ENCODE measurements at regions not wholly inside any gene's neighbourhood (a gene's known extent, or its start where the extent isn't known, plus 50 kb on each side); places are given as distances from the start of the nearest gene placed in this dataset.
"Not testable (repeated sequence)": the region's sequence is repeated elsewhere in the genome, so short reads cannot be mapped to it uniquely, and the experiment has no call there.

DNA sequence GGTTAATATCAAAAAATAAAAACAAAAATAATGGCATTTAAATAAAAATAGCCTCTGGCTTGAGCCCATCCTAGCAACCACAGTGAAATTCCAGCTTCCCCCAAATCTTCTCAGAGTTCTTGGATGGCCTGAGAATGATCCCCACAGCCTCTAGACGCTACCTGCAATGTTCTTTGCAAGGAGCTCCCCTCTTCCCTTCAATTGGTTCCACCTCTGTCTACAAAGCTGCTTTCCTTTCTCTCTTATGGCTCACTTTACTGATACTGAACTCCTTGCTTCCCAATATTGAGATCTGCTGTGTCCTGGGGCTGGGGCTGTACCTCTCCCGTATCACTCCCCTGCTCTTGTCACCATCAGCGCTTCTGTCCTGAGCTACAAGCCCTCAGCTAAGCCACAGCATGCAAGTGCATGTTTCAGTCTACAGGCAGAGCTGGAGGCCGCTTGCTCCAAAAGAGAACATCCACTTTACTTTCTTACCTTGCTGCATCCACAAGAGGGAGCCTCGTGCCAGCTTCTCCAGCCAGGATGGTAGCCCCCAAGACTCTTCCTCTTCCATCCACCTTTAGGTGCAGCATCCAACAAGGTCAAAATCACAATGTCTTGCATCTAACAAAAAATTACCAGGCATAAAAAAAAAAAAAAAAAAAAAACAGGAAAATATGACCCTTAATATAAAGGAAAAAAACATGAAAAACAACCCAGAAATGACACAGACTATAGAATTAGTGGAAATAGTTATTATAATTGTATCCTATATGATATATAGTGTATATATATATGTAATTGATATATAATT, 57.4 kb upstream of the PRSS3 start:
- Histone ChIP-seq H3K4me3 (ENCODE audit: extremely low read depth, insufficient read depth, low read length, poor library complexity, severe bottlenecking) (no peak overlapping the region), H3K4me1 (ENCODE audit: control insufficient read depth, insufficient read depth, low read length, poor library complexity, severe bottlenecking) (no peaks in the 10 kb centered on the region), H3K36me3 (ENCODE audit: control insufficient read depth, insufficient read depth, low read length) (no peaks in the 10 kb centered on the region), H3K9me3 (ENCODE audit: control insufficient read depth, low read length) (no peaks in the 10 kb centered on the region), H3K27ac (ENCODE audit: low read depth, low read length, severe bottlenecking) (no peak overlapping the region)
- 6 to 35% methylated on average over 2 to 3 of the region's 5 CpGs for WGBS, 2 experiments (ENCODE audit: insufficient coverage in 2 of 2)

GRCh38 chr9:33739398-33739797, 56.0 kb upstream of the PRSS3 start:
- H3K4me1 ChIP-seq (ENCODE audit: control insufficient read depth, insufficient read depth, low read length, poor library complexity, severe bottlenecking), result no peaks in the 10 kb centered on the region
- no peaks in the 10 kb centered on the region for H3K9me3 ChIP-seq (ENCODE audit: control insufficient read depth, low read length)

DNA sequence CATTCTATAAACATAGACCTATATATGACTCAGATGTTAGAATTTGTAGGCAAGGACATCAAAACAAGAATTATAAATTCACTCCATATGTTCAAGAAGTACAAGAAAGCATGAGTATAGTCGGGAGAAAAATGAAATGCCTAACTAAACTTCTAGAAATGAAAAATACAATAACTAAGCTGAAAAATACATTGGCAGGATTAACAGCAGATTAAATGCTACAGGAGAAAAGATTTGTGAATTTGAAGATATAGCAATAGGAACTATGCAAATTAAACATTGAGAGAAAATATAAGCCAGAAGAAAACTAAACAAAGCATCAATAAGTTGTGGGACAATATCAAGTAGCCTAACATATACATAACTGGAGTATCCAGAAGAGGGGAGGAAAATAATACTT, 55.3 kb upstream of the PRSS3 start:
- Histone ChIP-seq H3K36me3 (ENCODE audit: control insufficient read depth, insufficient read depth, low read length) (no peaks in the 10 kb centered on the region), H3K27ac (ENCODE audit: low read depth, low read length, severe bottlenecking) (no peak overlapping the region), H3K4me3 (ENCODE audit: extremely low read depth, insufficient read depth, low read length, poor library complexity, severe bottlenecking) (no peak overlapping the region), H3K4me1 (ENCODE audit: control insufficient read depth, insufficient read depth, low read length, poor library complexity, severe bottlenecking) (no peaks in the 10 kb centered on the region), H3K9me3 (ENCODE audit: control insufficient read depth, low read length) (no peaks in the 10 kb centered on the region)
- no CpG with 5 or more reads among the region's 1 CpG for WGBS, 2 experiments (ENCODE audit: insufficient coverage in 2 of 2)

More at GRCh38 chr9:33739398-33739797, 56.0 kb upstream of the PRSS3 start:
- no peaks in the 10 kb centered on the region for H3K36me3 ChIP-seq (ENCODE audit: control insufficient read depth, insufficient read depth, low read length)
- H3K4me3 ChIP-seq (ENCODE audit: extremely low read depth, insufficient read depth, low read length, poor library complexity, severe bottlenecking), result no peak overlapping the region
- no peak overlapping the region for H3K27ac ChIP-seq (ENCODE audit: low read depth, low read length, severe bottlenecking)

GRCh38 chr9:33740958-33741357, 54.4 kb upstream of the PRSS3 start:
- not testable (repeated sequence) for H3K9me3 ChIP-seq (ENCODE audit: control insufficient read depth, low read length); H3K36me3 ChIP-seq (ENCODE audit: control insufficient read depth, insufficient read depth, low read length); H3K4me3 ChIP-seq (ENCODE audit: extremely low read depth, insufficient read depth, low read length, poor library complexity, severe bottlenecking); H3K4me1 ChIP-seq (ENCODE audit: control insufficient read depth, insufficient read depth, low read length, poor library complexity, severe bottlenecking); H3K27ac ChIP-seq (ENCODE audit: low read depth, low read length, severe bottlenecking)
- WGBS, 2 experiments (ENCODE audit: insufficient coverage in 2 of 2), result 50 to 80% methylated on average over 1 of the region's 1 CpG

DNA sequence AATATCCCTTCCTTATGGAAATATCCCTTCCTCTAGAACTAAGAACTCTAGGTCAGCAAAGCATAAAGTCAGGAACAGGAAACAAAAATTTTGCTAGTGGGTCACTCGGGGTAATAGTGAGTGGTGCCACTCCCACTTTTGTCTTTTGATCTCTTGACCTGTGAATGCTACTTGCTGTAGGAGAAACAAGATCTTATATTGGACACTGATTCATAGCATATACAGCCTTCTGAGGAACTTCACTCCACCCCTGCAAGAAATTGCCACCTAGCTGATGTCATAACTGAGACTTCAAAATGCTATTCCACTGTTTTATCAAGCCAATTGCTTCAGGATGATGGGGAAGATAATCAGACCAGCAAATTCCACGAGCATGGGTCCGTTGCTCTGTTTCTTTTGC, 53.3 kb upstream of the PRSS3 start:
- no peak overlapping the region for H3K4me3 ChIP-seq (ENCODE audit: extremely low read depth, insufficient read depth, low read length, poor library complexity, severe bottlenecking)
- 70 to 100% methylated on average over 1 to 3 of the region's 3 CpGs for WGBS, 2 experiments (ENCODE audit: insufficient coverage in 2 of 2)
- H3K9me3 ChIP-seq (ENCODE audit: control insufficient read depth, low read length), result no peaks in the 10 kb centered on the region
- no peaks in the 10 kb centered on the region for H3K36me3 ChIP-seq (ENCODE audit: control insufficient read depth, insufficient read depth, low read length)
- H3K27ac ChIP-seq (ENCODE audit: low read depth, low read length, severe bottlenecking), result no peak overlapping the region
- H3K4me1 ChIP-seq (ENCODE audit: control insufficient read depth, insufficient read depth, low read length, poor library complexity, severe bottlenecking), result no peaks in the 10 kb centered on the region

DNA sequence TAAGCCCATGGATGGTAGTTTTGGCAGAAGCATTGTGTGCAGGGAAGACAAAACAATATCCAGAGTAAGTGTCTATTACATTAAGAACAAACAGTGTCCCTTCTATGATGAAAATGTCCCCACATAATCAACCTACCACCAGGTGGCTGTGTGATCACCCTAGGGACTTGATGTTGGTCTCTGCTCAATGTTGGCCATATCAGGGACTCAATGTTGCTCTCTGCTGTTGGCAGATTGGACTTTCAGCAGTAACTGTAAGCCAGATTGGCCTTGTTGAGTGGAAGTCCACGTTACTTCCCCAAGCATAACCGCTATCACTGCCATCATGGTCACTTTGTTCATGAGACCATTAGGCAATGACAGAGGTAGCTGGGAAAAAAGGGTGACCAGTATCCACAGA, 52.8 kb upstream of the PRSS3 start:
- H3K4me1 ChIP-seq (ENCODE audit: control insufficient read depth, insufficient read depth, low read length, poor library complexity, severe bottlenecking), result no peaks in the 10 kb centered on the region
- no peak overlapping the region for H3K4me3 ChIP-seq (ENCODE audit: extremely low read depth, insufficient read depth, low read length, poor library complexity, severe bottlenecking)
- 94% methylated on average over 2 of the region's 2 CpGs for WGBS, 2 experiments (ENCODE audit: insufficient coverage in 2 of 2)
- no peaks in the 10 kb centered on the region for H3K36me3 ChIP-seq (ENCODE audit: control insufficient read depth, insufficient read depth, low read length)
- H3K27ac ChIP-seq (ENCODE audit: low read depth, low read length, severe bottlenecking), result no peak overlapping the region
- H3K9me3 ChIP-seq (ENCODE audit: control insufficient read depth, low read length), result no peaks in the 10 kb centered on the region

Measured in mesodermal cell (in vitro differentiated cells).